H1 (cell line): ENCODE measurements at regions not wholly inside any gene's neighbourhood (a gene's known extent, or its start where the extent isn't known, plus 50 kb on each side); places are given as distances from the start of the nearest gene placed in this dataset.

ENCODE experiments used
- EP300 ChIP-seq, 2 experiments: IDR thresholded peaks; 1 replicate in 1 of 2; 2 replicates in 1 of 2; pipeline ENCODE4 v1.6.1; 2011 to 2012; ENCODE audit warnings: low read depth in 2 of 2, low read length in 2 of 2, mild to moderate bottlenecking in 2 of 2, borderline replicate concordance in 1 of 2, inconsistent platforms in 1 of 2, moderate library complexity in 1 of 2
- GABPA ChIP-seq: IDR thresholded peaks from 2 replicates; pipeline ENCODE4 v1.6.1; 2011; ENCODE audit warnings: mild to moderate bottlenecking, low read length, moderate library complexity, borderline replicate concordance; ENCODE audit not compliant: insufficient read depth
- POLR2A ChIP-seq, 2 experiments: IDR thresholded peaks; 1 replicate in 1 of 2; 2 replicates in 1 of 2; pipeline ENCODE4 v1.6.1; 2011; ENCODE audit warnings: low read depth in 2 of 2, low read length in 2 of 2, mild to moderate bottlenecking in 2 of 2; ENCODE audit errors: control extremely low read depth in 1 of 2
- RAD21 ChIP-seq, 2 experiments: IDR thresholded peaks in 1 of 2; conservative IDR thresholded peaks in 1 of 2; 2 replicates each; pipeline ENCODE4 v1.6.1; 2011; ENCODE audit warnings: low read depth in 2 of 2, low read length in 2 of 2, improper control_type of control experiment in 1 of 2, inconsistent platforms in 1 of 2, mild to moderate bottlenecking in 1 of 2, moderate library complexity in 1 of 2
- TAF7 ChIP-seq: optimal IDR thresholded peaks from 2 replicates; pipeline ENCODE3; 2011; ENCODE audit warnings: low read depth, mild to moderate bottlenecking, inconsistent platforms, low read length, moderate library complexity, borderline replicate concordance
- TBP ChIP-seq: IDR thresholded peaks from 2 replicates; pipeline ENCODE4 v1.6.1; 2011; ENCODE audit warnings: low read depth, low read length, improper control_type of control experiment
- TEAD4 ChIP-seq: IDR thresholded peaks from 2 replicates; pipeline ENCODE4 v1.6.1; 2012; ENCODE audit warnings: low read depth, low read length, inconsistent platforms, mixed read lengths
- TF ChIP-seq, protein P1 (sequence below), 3 experiments: IDR thresholded peaks; 1 replicate in 2 of 3; 2 replicates in 1 of 3; pipeline versions ENCODE4 v1.5.1 to v1.6.1; 2011; ENCODE audit warnings: low read length in 3 of 3, mild to moderate bottlenecking in 3 of 3, inconsistent platforms in 2 of 3, low read depth in 1 of 3, moderate library complexity in 1 of 3; ENCODE audit not compliant: insufficient read depth in 1 of 3; ENCODE audit errors: control extremely low read depth in 1 of 3

- TF ChIP-seq, protein P1, sequence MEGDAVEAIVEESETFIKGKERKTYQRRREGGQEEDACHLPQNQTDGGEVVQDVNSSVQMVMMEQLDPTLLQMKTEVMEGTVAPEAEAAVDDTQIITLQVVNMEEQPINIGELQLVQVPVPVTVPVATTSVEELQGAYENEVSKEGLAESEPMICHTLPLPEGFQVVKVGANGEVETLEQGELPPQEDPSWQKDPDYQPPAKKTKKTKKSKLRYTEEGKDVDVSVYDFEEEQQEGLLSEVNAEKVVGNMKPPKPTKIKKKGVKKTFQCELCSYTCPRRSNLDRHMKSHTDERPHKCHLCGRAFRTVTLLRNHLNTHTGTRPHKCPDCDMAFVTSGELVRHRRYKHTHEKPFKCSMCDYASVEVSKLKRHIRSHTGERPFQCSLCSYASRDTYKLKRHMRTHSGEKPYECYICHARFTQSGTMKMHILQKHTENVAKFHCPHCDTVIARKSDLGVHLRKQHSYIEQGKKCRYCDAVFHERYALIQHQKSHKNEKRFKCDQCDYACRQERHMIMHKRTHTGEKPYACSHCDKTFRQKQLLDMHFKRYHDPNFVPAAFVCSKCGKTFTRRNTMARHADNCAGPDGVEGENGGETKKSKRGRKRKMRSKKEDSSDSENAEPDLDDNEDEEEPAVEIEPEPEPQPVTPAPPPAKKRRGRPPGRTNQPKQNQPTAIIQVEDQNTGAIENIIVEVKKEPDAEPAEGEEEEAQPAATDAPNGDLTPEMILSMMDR (IDR thresholded peaks at IDR 0.05; ENCODE audit: control extremely low read depth in 1 of 3, insufficient read depth in 1 of 3, low read depth in 1 of 3, low read length in 3 of 3), result no peak
- TF ChIP-seq GABPA, result no peak
- TF ChIP-seq TAF7, result no peak
- no peak for TF ChIP-seq TBP
- TF ChIP-seq POLR2A (IDR thresholded peaks at IDR 0.05; ENCODE audit: control extremely low read depth in 1 of 2, low read depth in 2 of 2, low read length in 2 of 2), result no peak
- TF ChIP-seq RAD21 (IDR thresholded peaks at IDR 0.05 in 1 of 2, conservative IDR thresholded peaks at IDR 0.05 in 1 of 2; ENCODE audit: low read depth in 2 of 2, low read length in 2 of 2), result no peak
- no peak for TF ChIP-seq EP300 (IDR thresholded peaks at IDR 0.05; ENCODE audit: borderline replicate concordance in 1 of 2, low read depth in 2 of 2, low read length in 2 of 2)
- no peak for TF ChIP-seq TEAD4
Measured at GRCh38 chr7:80017101-80017698, 117.4 kb upstream of the GNAI1 start.
